ENCODE measurements at regions not wholly inside any gene's neighbourhood (a gene's known extent, or its start where the extent isn't known, plus 50 kb on each side); places are given as distances from the start of the nearest gene placed in this dataset.
"Not testable (repeated sequence)": the region's sequence is repeated elsewhere in the genome, so short reads cannot be mapped to it uniquely, and the experiment has no call there.

- DNase-seq (ENCODE audit: low spot score), result no peak
Observed at GRCh38 chr1:96418969-96419368, 302.6 kb upstream of the PTBP2 start.

DNA sequence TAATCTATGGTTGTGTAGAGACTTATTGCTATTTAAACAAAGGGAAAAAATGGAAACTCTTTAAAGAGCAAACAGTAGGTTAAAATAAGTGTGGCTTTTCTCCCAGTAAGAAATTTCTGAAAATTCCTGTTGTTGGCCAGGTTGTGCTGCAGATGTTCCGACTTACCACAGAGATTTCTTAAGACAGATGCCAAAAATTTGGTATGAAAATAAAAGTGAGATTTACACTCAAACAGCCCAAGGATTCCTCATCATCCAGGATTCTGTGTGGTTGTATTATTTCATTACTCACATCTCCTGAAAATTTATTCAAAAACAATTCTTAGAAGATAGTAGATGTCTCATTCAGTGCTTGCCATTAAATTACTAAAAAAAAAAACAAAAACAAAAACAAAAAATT lies 296.7 kb upstream of the PTBP2 start:
- no peak for DNase-seq (ENCODE audit: low spot score)

- no peak for DNase-seq (ENCODE audit: low spot score)
Observed at GRCh38 chr1:96425382-96426129, 296.0 kb upstream of the PTBP2 start.

DNA sequence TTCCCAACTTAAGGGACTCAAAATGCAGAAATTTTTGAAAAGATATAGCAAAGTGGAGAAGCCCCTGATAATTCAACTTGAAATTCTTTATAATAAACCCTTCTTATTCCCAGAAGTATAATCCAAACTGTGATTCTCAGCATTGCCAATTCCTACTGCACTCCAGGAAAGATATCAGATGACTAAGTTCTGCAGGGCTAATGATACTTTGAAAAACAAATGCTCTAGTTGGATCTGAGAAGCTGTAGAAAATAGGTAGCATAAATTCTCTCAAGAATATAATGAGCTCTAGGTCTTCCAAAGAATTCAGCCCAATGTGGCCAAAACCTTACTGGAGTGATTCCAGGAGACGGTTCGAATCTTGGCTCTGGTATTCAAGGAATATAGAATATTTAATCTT lies 294.0 kb upstream of the PTBP2 start:
- DNase-seq (ENCODE audit: low spot score), result no peak

GRCh38 chr1:96445302-96445701 lies 276.3 kb upstream of the PTBP2 start:
- peak; percentile 63 for DNase-seq (ENCODE audit: low spot score)

DNA sequence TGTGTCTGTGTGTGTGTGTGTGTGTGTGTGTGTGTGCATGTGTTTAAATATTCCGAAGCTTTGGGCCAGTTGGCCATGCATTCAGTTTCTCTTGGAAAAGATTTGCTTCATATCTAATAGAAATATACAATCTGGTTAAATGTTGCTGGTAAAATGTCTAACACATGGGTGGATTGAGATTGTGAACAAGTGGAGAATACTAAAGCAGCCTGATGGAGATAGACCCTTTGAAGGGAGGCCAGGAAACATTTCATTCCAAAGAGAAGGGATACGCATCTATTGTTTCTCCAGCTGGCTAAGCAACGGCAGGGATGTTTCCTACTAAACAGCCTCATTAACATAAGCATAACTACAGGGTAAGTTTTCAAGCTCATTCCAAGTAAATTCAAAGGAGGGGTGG lies 257.5 kb upstream of the PTBP2 start:
- no peak for DNase-seq (ENCODE audit: low spot score)

DNA sequence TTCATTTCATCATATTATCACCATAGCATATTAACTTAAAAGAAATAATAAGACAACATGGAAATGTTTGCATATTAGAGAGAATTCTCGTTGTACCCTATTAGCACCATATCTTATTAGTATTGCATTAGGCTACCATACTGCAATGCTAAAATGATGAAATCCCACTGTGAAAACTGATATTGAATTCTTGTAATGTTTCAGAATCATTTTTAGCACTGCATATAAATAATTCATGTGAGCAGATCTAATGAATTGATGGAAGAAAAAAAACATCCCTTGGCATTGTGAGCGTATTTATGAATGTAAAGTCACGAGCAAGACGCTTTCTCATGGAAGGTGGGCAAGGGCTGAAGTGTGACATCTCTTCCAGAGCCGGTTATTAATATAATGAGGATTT lies 257.1 kb upstream of the PTBP2 start:
- no peak for DNase-seq (ENCODE audit: low spot score)

- DNase-seq (ENCODE audit: low spot score), result no peak
Observed at GRCh38 chr1:96464991-96465390, 256.6 kb upstream of the PTBP2 start.

DNA sequence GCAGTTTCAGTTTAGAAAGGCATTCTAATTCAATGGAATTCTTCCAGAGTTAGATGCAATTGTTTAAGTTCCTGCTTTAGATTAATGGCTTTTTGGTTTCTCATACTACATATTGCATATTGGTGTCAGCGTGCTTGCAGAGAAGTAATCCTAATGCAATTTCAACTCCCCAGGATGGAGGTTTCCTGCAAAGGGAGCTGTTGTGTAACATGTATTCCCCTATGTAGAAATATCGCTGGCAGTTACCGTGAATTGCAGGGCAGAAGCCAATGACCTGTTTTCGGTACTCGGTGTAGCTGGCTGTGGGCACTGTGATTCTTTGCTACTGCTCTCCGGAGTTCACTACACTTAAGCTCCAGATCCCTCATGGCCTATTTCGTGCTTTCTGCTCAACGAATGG lies 256.1 kb upstream of the PTBP2 start:
- DNase-seq (ENCODE audit: low spot score), result no peak

DNA sequence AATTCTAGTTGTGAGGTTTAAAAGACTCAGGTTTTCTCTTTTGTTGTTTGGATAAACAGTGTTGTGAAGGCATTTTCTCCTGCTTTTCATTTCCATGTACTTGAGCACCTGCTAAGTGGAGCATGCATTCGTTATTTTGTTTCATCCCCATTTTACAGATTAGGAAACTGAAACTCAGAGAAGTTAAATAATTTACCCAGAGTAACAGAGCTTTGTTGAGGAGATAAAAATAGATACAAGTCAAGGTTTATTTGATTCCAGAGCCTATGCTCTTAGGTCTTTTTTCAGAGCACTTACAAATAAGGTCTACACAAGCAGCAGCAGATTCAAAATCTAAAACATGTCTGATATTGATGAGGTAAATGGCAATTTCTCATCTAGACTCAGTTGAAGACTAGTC lies 254.7 kb upstream of the PTBP2 start:
- no peak for DNase-seq (ENCODE audit: low spot score)

DNA sequence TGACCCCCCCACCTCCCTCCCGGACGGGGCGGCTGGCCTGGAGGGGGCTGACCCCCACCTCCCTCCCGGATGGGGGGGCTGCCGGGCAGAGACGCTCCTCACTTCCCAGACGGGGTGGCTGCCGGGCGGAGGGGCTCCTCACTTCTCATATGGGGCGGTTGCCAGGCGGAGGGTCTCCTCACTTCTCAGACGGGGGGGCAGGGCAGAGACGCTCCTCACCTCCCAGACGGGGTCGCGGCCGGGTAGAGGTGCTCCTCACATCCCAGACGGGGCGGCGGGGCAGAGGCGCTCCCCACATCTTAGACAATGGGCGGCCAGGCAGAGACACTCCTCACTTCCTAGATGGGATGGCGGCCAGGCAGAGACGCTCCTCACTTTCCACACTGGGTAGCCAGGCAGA lies 251.9 kb upstream of the PTBP2 start:
- not testable (repeated sequence) for DNase-seq (ENCODE audit: low spot score)

- DNase-seq (ENCODE audit: low spot score), result peak; percentile 96
Observed at GRCh38 chr1:96472471-96472870, 249.1 kb upstream of the PTBP2 start.

- peak; percentile 89 for DNase-seq (ENCODE audit: low spot score)
Observed at GRCh38 chr1:96473791-96474434, 247.7 kb upstream of the PTBP2 start.

DNA sequence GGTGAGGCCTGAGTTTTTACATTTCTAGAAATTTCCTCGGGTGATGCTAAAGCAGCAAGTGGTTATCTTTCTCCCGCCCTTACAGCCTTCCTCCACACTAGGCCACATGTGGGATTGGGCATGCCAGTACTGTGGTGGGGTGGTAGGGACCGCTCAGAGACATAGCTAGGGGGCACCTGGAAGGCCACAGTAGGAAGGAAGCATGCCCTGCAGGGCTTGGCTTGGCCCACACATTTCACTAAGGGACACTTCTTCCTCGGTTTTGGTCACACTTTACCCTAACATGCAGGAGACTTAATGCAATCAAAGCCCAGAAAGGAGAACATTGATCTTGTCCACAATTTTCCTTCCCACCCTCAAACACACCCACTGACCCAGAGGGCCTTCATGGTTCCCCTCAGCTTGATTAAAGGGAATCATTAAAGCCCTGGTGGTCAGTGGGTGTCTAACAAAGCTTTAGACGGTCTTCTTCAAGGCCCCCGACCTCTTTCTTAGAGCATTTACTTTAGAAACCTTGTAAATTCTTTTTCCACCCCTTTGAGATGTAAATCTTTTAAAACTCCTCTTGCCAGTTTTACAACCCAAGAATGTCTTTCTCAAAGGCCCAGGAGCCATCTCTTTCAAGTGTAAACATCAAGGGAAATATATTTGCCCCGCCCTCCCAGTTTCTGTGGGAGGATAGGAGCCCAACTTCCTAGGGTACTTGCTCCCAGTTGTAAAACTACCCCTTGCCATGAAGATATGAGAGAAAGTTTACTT lies 246.4 kb upstream of the PTBP2 start:
- DNase-seq (ENCODE audit: low spot score), result no peak

DNA sequence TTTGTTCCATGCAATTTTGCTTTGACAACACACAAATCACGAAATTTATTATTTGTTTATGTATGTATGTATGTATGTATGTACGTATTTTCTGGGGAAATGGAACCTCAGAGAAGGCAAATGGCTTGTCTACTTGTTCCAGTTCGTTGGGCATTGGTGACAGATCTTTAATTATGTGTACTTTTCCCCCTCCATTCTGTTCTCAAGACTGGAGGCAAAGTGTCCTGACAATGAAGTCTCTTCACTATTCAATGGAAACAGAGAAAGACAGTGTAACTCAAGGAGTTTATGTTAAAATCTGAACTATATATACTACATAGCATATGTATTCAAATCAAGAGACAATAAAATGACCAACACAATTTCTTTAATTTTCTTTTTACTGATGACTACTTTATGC lies 245.7 kb upstream of the PTBP2 start:
- DNase-seq (ENCODE audit: low spot score), result no peak

DNA sequence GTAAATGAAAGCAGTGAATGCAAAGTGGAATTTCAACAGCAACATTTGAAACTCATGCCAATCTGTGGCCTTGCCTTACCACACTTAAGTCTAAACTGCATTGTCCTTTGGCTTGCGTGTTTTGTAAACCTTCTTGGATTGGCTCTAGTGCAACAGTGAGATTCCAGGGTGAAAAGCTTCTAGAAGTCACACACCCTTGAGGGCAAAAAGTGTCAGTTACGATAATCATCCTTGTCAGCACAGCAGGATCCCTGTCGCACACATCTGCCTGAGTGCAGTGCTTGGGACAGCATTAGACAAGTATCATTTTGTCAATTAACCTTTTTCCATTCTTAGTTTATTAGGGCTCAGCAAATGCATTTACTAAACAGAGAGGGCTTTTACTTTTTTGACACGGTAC lies 243.4 kb upstream of the PTBP2 start:
- no peak for DNase-seq (ENCODE audit: low spot score)

- no peak for DNase-seq (ENCODE audit: low spot score)
Observed at GRCh38 chr1:96481409-96481808, 240.2 kb upstream of the PTBP2 start.

GRCh38 chr1:96482616-96483015 lies 239.0 kb upstream of the PTBP2 start:
- DNase-seq (ENCODE audit: low spot score), result no peak

GRCh38 chr1:96487394-96487793 lies 234.2 kb upstream of the PTBP2 start:
- peak; percentile 59 for DNase-seq (ENCODE audit: low spot score)

DNA sequence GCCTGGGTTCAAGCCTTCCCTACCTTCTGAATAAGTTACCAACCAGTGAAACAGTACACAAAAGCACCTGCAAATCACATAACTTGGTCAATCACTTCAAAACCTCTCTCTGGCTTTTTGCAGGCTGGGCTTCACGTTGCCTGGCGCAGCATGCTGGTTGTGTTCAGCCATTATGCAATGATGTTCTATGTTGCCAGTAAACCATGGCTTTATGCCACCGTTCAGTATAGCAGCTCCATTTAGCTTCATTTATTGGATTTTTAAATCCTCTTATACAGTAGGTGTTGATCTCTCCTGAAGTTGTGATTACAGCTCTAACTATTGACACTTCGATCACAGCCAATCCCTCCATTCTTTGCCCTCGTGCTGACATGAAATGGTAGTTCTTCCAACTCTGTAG lies 233.6 kb upstream of the PTBP2 start:
- DNase-seq (ENCODE audit: low spot score), result no peak

- no peak for DNase-seq (ENCODE audit: low spot score)
Observed at GRCh38 chr1:96488777-96489176, 232.8 kb upstream of the PTBP2 start.

DNA sequence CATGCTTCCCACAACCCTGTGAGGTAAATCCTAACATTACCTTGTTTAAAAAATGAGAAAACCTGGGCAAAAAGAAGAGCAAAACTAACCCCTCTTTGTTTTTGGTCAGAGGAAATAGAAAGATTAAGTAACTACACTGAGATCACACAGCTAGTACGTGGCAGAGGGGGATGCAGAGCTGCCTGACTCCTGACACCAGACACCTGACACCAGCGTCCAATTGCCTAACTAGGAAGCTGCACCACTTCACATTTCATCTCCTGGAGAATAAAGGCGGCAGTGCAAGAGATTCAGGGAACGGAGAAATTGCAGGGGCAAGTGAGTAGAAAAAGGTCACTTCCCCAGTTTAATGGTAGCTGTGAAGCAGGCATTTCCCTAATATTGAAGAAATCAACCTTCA lies 229.3 kb upstream of the PTBP2 start:
- peak; percentile 39 for DNase-seq (ENCODE audit: low spot score)

- DNase-seq (ENCODE audit: low spot score), result no peak
Observed at GRCh38 chr1:96498744-96499340, 222.7 kb upstream of the PTBP2 start.

All from kidney tubule cell (primary cell).